BJ (cell line): ENCODE measurements at regions not wholly inside any gene's neighbourhood (a gene's known extent, or its start where the extent isn't known, plus 50 kb on each side); places are given as distances from the start of the nearest gene placed in this dataset.
"Not testable (repeated sequence)": the region's sequence is repeated elsewhere in the genome, so short reads cannot be mapped to it uniquely, and the experiment has no call there.

Experiments
- CTCF ChIA-PET: fragments of 350-600 bp; formaldehyde crosslinking; extraction: SDS; loops from one replicate; lab custom pipeline; 2021; ENCODE audit warnings: antibody characterized with exemption, inconsistent platforms; lab: Yijun Ruan, JAX
- POLR2A ChIA-PET: fragments of 300-600 bp; sonication (Branson Sonifier 250); formaldehyde crosslinking; extraction: SDS; loops from one replicate; lab custom pipeline; 2021; ENCODE audit warnings: antibody characterized with exemption; lab: Charles Lee
- DNase-seq: peaks from one replicate; pipeline ENCODE4 v3.0.0-alpha.2; 2011; ENCODE audit warnings: low read depth
- H3K27me3 ChIP-seq: 2 replicates; pipeline ENCODE4 v1.6.0; 2011; ENCODE audit warnings: low read length; ENCODE audit not compliant: control insufficient read depth, insufficient read depth
- H3K36me3 ChIP-seq: 2 replicates; pipeline ENCODE4 v1.5.1; 2011; ENCODE audit warnings: low read length; ENCODE audit not compliant: control insufficient read depth, insufficient read depth
- H3K4me3 ChIP-seq: 2 replicates; pipeline ENCODE4 v1.5.1; 2011; ENCODE audit warnings: low read depth, mild to moderate bottlenecking, control low read depth, low read length
- CTCF ChIP-seq: IDR thresholded peaks from 2 replicates; pipeline ENCODE4 v1.5.1; 2011; ENCODE audit warnings: low read depth, mild to moderate bottlenecking, control low read depth, inconsistent platforms, low read length, moderate library complexity; ENCODE audit not compliant: insufficient read depth

GRCh38 chr5:87198010-87198409, 69.7 kb upstream of the RASA1 start:
- TF ChIP-seq CTCF = no peak
- Histone ChIP-seq H3K4me3 (no peak overlapping the region), H3K36me3 (no peaks in the 10 kb centered on the region), H3K27me3 (no peaks in the 10 kb centered on the region)
- DNase-seq = no peak
- ChIA-PET POLR2A (no interaction called here), CTCF (no interaction called here)

- H3K4me3 ChIP-seq, DNase-seq, POLR2A ChIA-PET, H3K36me3 ChIP-seq, H3K27me3 ChIP-seq: not testable (repeated sequence)
- CTCF ChIA-PET = interaction anchor here (1.1 kb wide), 1 partner anchor 11 kb away, joined by 3 read pairs; no protein-coding TSS in a partner anchor
Measured at GRCh38 chr5:87199246-87199645, 68.4 kb upstream of the RASA1 start.

- H3K27me3 ChIP-seq, H3K4me3 ChIP-seq, POLR2A ChIA-PET, DNase-seq, H3K36me3 ChIP-seq: not testable (repeated sequence)
- CTCF ChIA-PET = interaction anchor here (1.1 kb wide), 1 partner anchor 10 kb away, joined by 3 read pairs; no protein-coding TSS in a partner anchor
Measured at GRCh38 chr5:87199704-87200103, 68.0 kb upstream of the RASA1 start.

GRCh38 chr5:87210076-87210475, 57.6 kb upstream of the RASA1 start:
- no peaks in the 10 kb centered on the region for H3K27me3 ChIP-seq
- CTCF ChIA-PET = interaction anchor here (1.1 kb wide), 1 partner anchor 10 kb away, joined by 3 read pairs; no protein-coding TSS in a partner anchor
- TF ChIP-seq CTCF = no peak
- POLR2A ChIA-PET = no interaction called here
- no peaks in the 10 kb centered on the region for H3K36me3 ChIP-seq
- no peak overlapping the region for H3K4me3 ChIP-seq
- no peak for DNase-seq

GRCh38 chr5:87210743-87211142, 56.9 kb upstream of the RASA1 start:
- ChIA-PET POLR2A (no interaction called here), CTCF (no interaction called here)
- DNase-seq = no peak
- Histone ChIP-seq H3K4me3 (no peak overlapping the region), H3K36me3 (no peaks in the 10 kb centered on the region), H3K27me3 (no peaks in the 10 kb centered on the region)
- TF ChIP-seq CTCF = no peak

GRCh38 chr5:87211676-87212075, 56.0 kb upstream of the RASA1 start:
- POLR2A ChIA-PET = no interaction called here
- no peak for DNase-seq
- Histone ChIP-seq H3K27me3 (no peaks in the 10 kb centered on the region), H3K4me3 (no peak overlapping the region), H3K36me3 (no peaks in the 10 kb centered on the region)
- no peak for TF ChIP-seq CTCF
- CTCF ChIA-PET = no interaction called here

- H3K4me3 ChIP-seq, H3K36me3 ChIP-seq, H3K27me3 ChIP-seq, DNase-seq, CTCF ChIA-PET: not testable (repeated sequence)
- POLR2A ChIA-PET = interaction anchor here (0.7 kb wide), 1 partner anchor 15 kb away, joined by 3 read pairs; no protein-coding TSS in a partner anchor
Measured at GRCh38 chr5:87212183-87212582, 55.5 kb upstream of the RASA1 start.

GRCh38 chr5:87217480-87217879, 50.2 kb upstream of the RASA1 start:
- DNase-seq, H3K4me3 ChIP-seq, CTCF ChIA-PET, H3K36me3 ChIP-seq, H3K27me3 ChIP-seq, POLR2A ChIA-PET: not testable (repeated sequence)
